Mammary epithelial cell (primary cell): ENCODE measurements at regions not wholly inside any gene's neighbourhood (a gene's known extent, or its start where the extent isn't known, plus 50 kb on each side); places are given as distances from the start of the nearest gene placed in this dataset.

Experiments used
- EZH2 ChIP-seq: IDR thresholded peaks from 2 replicates; pipeline ENCODE4 v1.6.1; 2012; ENCODE audit warnings: low read length, inconsistent platforms, borderline replicate concordance
- TF ChIP-seq, protein P1 (sequence below), 2 donors: IDR thresholded peaks in 1 of 2; conservative IDR thresholded peaks in 1 of 2; 2 replicates each; pipeline ENCODE4 v1.5.1; 2011 to 2012; ENCODE audit warnings: inconsistent platforms in 2 of 2, low read length in 2 of 2, mild to moderate bottlenecking in 2 of 2, control low read depth in 1 of 2, low read depth in 1 of 2; ENCODE audit not compliant: insufficient read depth in 1 of 2; ENCODE audit errors: extremely low read depth in 1 of 2

DNA sequence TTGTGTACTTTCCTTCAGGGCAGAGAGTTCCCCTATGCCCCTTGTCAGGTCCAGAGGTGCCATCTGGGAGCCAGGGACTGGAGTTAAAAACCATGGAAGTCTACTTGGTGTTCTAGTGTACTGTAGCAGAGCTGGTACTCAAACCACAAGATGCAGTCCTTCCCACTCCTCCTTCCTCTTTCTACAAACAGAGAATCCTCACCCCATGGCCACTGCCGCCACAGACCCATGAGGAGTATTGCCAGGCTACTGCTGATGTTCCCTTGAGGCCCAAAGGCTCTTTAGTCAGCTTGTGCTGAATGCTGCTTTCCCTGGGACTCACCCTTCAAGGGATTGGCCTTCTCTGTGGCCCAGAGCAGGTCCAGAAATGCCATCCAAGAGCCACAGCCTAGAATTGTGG lies 229.2 kb upstream of the ZPLD1 start:
- TF ChIP-seq, protein P1, sequence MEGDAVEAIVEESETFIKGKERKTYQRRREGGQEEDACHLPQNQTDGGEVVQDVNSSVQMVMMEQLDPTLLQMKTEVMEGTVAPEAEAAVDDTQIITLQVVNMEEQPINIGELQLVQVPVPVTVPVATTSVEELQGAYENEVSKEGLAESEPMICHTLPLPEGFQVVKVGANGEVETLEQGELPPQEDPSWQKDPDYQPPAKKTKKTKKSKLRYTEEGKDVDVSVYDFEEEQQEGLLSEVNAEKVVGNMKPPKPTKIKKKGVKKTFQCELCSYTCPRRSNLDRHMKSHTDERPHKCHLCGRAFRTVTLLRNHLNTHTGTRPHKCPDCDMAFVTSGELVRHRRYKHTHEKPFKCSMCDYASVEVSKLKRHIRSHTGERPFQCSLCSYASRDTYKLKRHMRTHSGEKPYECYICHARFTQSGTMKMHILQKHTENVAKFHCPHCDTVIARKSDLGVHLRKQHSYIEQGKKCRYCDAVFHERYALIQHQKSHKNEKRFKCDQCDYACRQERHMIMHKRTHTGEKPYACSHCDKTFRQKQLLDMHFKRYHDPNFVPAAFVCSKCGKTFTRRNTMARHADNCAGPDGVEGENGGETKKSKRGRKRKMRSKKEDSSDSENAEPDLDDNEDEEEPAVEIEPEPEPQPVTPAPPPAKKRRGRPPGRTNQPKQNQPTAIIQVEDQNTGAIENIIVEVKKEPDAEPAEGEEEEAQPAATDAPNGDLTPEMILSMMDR (conservative IDR thresholded peaks at IDR 0.05 in 1 of 2, IDR thresholded peaks at IDR 0.05 in 1 of 2; ENCODE audit: extremely low read depth in 1 of 2, insufficient read depth in 1 of 2, low read depth in 1 of 2, low read length in 2 of 2) = no peak
- no peak for TF ChIP-seq EZH2
